ENCODE measurements at regions not wholly inside any gene's neighbourhood (a gene's known extent, or its start where the extent isn't known, plus 50 kb on each side); places are given as distances from the start of the nearest gene placed in this dataset.

DNA sequence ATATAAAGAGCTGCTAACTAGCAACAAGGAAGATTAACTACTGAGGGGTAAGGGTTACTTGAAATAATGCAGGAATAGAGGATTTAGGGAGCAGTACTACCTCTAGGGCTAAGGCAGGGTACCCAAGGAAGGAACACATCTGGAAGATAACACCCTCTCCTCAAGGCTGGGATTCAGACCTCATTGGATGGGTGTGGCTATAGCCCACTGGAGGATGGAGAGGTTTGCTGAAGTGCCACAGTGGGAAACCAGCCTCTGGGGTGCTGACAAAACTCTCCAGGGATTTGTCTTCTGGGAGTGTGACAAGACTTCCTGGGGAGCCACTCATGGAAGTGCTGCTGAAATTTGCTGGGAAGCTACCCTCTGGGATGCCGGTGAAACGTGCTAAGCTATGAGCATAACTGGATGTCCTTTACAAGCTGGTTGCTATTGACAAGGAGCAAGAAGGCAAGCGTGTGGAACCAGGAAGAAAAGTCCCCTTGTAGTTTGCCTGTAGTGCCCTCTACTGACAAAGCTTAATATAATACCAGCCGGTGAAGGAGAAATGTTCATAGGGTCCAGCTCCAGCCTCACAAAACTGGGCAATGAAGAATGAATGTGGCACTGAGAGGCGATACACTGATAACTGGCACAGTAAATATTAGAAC lies 122.8 kb upstream of the USP24 start:
- H3K9me3 ChIP-seq (ENCODE audit: low read depth) = no peaks in the 10 kb centered on the region
- H3K4me1 ChIP-seq = no peaks in the 10 kb centered on the region
- no peaks in the 10 kb centered on the region for H3K27me3 ChIP-seq
- peaks cover 9% of the 10 kb centered on the region for H3K27me3 Mint-ChIP-seq (ENCODE audit: insufficient read depth, low read depth)
- H2AFZ ChIP-seq (replicated peaks) = peak overlapping the region; percentile 70
- H3K27ac ChIP-seq = no peak overlapping the region
- H4K20me1 ChIP-seq (ENCODE audit: low read depth) = no peaks in the 10 kb centered on the region
- no peak overlapping the region for H3K4me3 Mint-ChIP-seq
- peaks cover 3% of the 10 kb centered on the region for H3K4me1 Mint-ChIP-seq
- no peak overlapping the region for H3K27ac Mint-ChIP-seq
- H3K9me3 Mint-ChIP-seq = peaks cover 9% of the 10 kb centered on the region
- no peaks in the 10 kb centered on the region for H3K36me3 ChIP-seq
- H3K4me3 ChIP-seq = no peak overlapping the region
- peak; percentile 74 for DNase-seq (ENCODE audit: low spot score)
- no peak overlapping the region for H3K9ac ChIP-seq
- no peak overlapping the region for H3K4me2 ChIP-seq
- no peaks in the 10 kb centered on the region for H3K36me3 Mint-ChIP-seq
- H3F3A ChIP-seq (ENCODE audit: low read depth) = no peaks in the 10 kb centered on the region
- no peaks in the 10 kb centered on the region for H3K79me2 ChIP-seq (ENCODE audit: low read depth)
- TF ChIP-seq EZH2 (IDR thresholded peaks at IDR 0.05) = no peak
- TF ChIP-seq, protein P1, sequence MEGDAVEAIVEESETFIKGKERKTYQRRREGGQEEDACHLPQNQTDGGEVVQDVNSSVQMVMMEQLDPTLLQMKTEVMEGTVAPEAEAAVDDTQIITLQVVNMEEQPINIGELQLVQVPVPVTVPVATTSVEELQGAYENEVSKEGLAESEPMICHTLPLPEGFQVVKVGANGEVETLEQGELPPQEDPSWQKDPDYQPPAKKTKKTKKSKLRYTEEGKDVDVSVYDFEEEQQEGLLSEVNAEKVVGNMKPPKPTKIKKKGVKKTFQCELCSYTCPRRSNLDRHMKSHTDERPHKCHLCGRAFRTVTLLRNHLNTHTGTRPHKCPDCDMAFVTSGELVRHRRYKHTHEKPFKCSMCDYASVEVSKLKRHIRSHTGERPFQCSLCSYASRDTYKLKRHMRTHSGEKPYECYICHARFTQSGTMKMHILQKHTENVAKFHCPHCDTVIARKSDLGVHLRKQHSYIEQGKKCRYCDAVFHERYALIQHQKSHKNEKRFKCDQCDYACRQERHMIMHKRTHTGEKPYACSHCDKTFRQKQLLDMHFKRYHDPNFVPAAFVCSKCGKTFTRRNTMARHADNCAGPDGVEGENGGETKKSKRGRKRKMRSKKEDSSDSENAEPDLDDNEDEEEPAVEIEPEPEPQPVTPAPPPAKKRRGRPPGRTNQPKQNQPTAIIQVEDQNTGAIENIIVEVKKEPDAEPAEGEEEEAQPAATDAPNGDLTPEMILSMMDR (IDR thresholded peaks at IDR 0.05) = peak; percentile 64
- TF ChIP-seq EZH2phosphoT487 (IDR thresholded peaks at IDR 0.05) = no peak

DNA sequence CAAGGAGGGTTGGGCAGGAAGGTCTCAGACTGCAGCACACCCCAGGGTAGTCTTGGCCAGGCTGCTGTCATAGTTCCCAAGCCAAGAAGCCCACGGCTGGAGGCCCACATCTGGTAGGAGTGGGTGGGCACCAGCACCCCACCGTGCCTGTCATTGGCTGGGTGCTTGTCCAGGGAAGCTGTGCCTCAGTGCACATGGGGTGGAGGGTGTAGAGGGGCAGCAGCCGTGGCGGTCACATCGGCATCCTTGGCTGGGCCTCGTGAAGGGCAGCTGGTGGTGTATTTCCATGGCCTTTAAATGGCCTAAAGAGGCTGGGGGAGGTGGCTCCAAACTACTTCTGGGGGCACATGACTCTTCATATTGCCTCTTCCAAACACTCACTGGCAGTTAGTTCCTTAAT lies 119.6 kb upstream of the USP24 start:
- Mint-ChIP-seq H3K4me1 (peaks cover 6% of the 10 kb centered on the region), H3K27ac (no peak overlapping the region), H3K9me3 (peaks cover 3% of the 10 kb centered on the region), H3K4me3 (no peak overlapping the region), H3K27me3 (ENCODE audit: insufficient read depth, low read depth) (peaks cover 11% of the 10 kb centered on the region), H3K36me3 (no peaks in the 10 kb centered on the region)
- H3K9me3 ChIP-seq (ENCODE audit: low read depth) = no peaks in the 10 kb centered on the region
- H3K4me2 ChIP-seq = no peak overlapping the region
- H3F3A ChIP-seq (ENCODE audit: low read depth) = no peaks in the 10 kb centered on the region
- no peak overlapping the region for H2AFZ ChIP-seq (replicated peaks)
- no peak overlapping the region for H3K27ac ChIP-seq
- H3K79me2 ChIP-seq (ENCODE audit: low read depth) = no peaks in the 10 kb centered on the region
- H3K9ac ChIP-seq = no peak overlapping the region
- TF ChIP-seq EZH2 (IDR thresholded peaks at IDR 0.05) (no peak), EZH2phosphoT487 (IDR thresholded peaks at IDR 0.05) (no peak)
- TF ChIP-seq, protein P1 (IDR thresholded peaks at IDR 0.05) = no peak
- no peaks in the 10 kb centered on the region for H3K36me3 ChIP-seq
- no peak overlapping the region for H3K4me3 ChIP-seq
- H3K4me1 ChIP-seq = no peaks in the 10 kb centered on the region
- no peaks in the 10 kb centered on the region for H3K27me3 ChIP-seq
- DNase-seq (ENCODE audit: low spot score) = no peak
- no peaks in the 10 kb centered on the region for H4K20me1 ChIP-seq (ENCODE audit: low read depth)

DNA sequence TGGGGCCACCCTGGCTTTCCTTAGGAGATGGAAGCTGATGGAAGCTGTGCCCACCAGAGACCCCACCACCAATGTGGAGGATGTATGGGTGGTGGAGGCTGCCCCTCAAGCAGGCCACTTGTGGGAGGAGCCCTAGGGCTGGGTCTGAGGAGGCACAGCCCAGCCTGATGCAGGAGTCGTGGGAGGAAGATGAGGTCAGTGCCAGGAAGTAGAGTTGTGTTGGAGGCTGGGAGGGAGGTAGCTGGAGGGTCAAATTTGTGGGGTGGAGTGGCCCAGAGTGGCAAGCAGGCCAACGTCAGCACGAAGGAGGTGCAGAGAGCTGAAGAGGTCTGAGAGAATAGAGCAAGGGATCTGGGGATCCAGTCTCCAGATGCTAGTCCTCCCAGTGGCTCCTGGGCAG lies 119.0 kb upstream of the USP24 start:
- no peaks in the 10 kb centered on the region for H3K9me3 ChIP-seq (ENCODE audit: low read depth)
- H3K4me1 ChIP-seq = no peaks in the 10 kb centered on the region
- H3K9ac ChIP-seq = no peak overlapping the region
- no peak overlapping the region for H3K4me2 ChIP-seq
- no peak overlapping the region for H3K27ac Mint-ChIP-seq
- no peaks in the 10 kb centered on the region for H3K79me2 ChIP-seq (ENCODE audit: low read depth)
- H3F3A ChIP-seq (ENCODE audit: low read depth) = no peaks in the 10 kb centered on the region
- H3K4me3 ChIP-seq = no peak overlapping the region
- H2AFZ ChIP-seq (replicated peaks) = no peak overlapping the region
- no peak overlapping the region for H3K4me3 Mint-ChIP-seq
- H3K4me1 Mint-ChIP-seq = peaks cover 6% of the 10 kb centered on the region
- H3K27me3 ChIP-seq = no peaks in the 10 kb centered on the region
- H3K36me3 Mint-ChIP-seq = no peaks in the 10 kb centered on the region
- no peaks in the 10 kb centered on the region for H4K20me1 ChIP-seq (ENCODE audit: low read depth)
- no peak overlapping the region for H3K27ac ChIP-seq
- peaks cover 11% of the 10 kb centered on the region for H3K27me3 Mint-ChIP-seq (ENCODE audit: insufficient read depth, low read depth)
- no peak for DNase-seq (ENCODE audit: low spot score)
- TF ChIP-seq EZH2phosphoT487 (IDR thresholded peaks at IDR 0.05) (no peak), EZH2 (IDR thresholded peaks at IDR 0.05) (no peak)
- TF ChIP-seq, protein P1 (IDR thresholded peaks at IDR 0.05) = no peak
- no peaks in the 10 kb centered on the region for H3K36me3 ChIP-seq
- H3K9me3 Mint-ChIP-seq = peaks cover under 1% of the 10 kb centered on the region

Data from neural progenitor cell (in vitro differentiated cells).